Ovary (tissue), 3 donors: ENCODE measurements at regions not wholly inside any gene's neighbourhood (a gene's known extent, or its start where the extent isn't known, plus 50 kb on each side); places are given as distances from the start of the nearest gene placed in this dataset.

Experiments used
- EP300 ChIP-seq: sonication (generic); formaldehyde crosslinking; IDR thresholded peaks from one replicate; pipeline ENCODE4 v1.6.1; 2017; ENCODE audit warnings: antibody characterized with exemption
- POLR2A ChIP-seq: fragments of 450-650 bp; IDR thresholded peaks from one replicate; pipeline ENCODE4 v1.6.1; 2017; ENCODE audit warnings: antibody characterized with exemption, mild to moderate bottlenecking, moderate library complexity
- TF ChIP-seq, protein P1 (sequence below), 3 donors: fragments of 450-650 bp in 2 of 3; fragments of 200-600 bp in 1 of 3; IDR thresholded peaks; one replicate each; pipeline versions ENCODE4 v1.5.1 to v1.8.0; 2016 to 2022; ENCODE audit warnings: antibody characterized with exemption in 3 of 3, mild to moderate bottlenecking in 1 of 3
- donor health status: DM: no; HTN: no; CAD: no.

GRCh38 chr4:82084747-82085146 is 289.0 kb downstream of the HNRNPD start:
- TF ChIP-seq EP300: no peak
- TF ChIP-seq, protein P1, sequence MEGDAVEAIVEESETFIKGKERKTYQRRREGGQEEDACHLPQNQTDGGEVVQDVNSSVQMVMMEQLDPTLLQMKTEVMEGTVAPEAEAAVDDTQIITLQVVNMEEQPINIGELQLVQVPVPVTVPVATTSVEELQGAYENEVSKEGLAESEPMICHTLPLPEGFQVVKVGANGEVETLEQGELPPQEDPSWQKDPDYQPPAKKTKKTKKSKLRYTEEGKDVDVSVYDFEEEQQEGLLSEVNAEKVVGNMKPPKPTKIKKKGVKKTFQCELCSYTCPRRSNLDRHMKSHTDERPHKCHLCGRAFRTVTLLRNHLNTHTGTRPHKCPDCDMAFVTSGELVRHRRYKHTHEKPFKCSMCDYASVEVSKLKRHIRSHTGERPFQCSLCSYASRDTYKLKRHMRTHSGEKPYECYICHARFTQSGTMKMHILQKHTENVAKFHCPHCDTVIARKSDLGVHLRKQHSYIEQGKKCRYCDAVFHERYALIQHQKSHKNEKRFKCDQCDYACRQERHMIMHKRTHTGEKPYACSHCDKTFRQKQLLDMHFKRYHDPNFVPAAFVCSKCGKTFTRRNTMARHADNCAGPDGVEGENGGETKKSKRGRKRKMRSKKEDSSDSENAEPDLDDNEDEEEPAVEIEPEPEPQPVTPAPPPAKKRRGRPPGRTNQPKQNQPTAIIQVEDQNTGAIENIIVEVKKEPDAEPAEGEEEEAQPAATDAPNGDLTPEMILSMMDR (IDR thresholded peaks at IDR 0.05): no peak
- no peak for TF ChIP-seq POLR2A
